Glutamatergic neuron (in vitro differentiated cells): ENCODE measurements at regions not wholly inside any gene's neighbourhood (a gene's known extent, or its start where the extent isn't known, plus 50 kb on each side); places are given as distances from the start of the nearest gene placed in this dataset.
"Not testable (repeated sequence)": the region's sequence is repeated elsewhere in the genome, so short reads cannot be mapped to it uniquely, and the experiment has no call there.

ENCODE experiments used
- DNase-seq: peaks from one replicate; pipeline ENCODE4 v3.0.0; 2022
- H3K27ac Mint-ChIP-seq: one replicate; pipeline ENCODE4 v1.8.0; 2020; ENCODE audit warnings: mild to moderate bottlenecking, mixed read lengths, inconsistent platforms; ENCODE audit not compliant: unreplicated experiment
- H3K27me3 Mint-ChIP-seq: one replicate; pipeline ENCODE4 v1.8.0; 2020; ENCODE audit warnings: mild to moderate bottlenecking, moderate library complexity, mixed read lengths, inconsistent platforms; ENCODE audit not compliant: unreplicated experiment
- H3K36me3 Mint-ChIP-seq: one replicate; pipeline ENCODE4 v1.8.0; 2020; ENCODE audit warnings: mild to moderate bottlenecking, mixed read lengths, inconsistent platforms; ENCODE audit not compliant: unreplicated experiment
- H3K4me1 Mint-ChIP-seq: one replicate; pipeline ENCODE4 v1.8.0; 2020; ENCODE audit warnings: mild to moderate bottlenecking, low read depth, mixed read lengths, inconsistent platforms; ENCODE audit not compliant: unreplicated experiment
- H3K4me3 Mint-ChIP-seq: one replicate; pipeline ENCODE4 v1.8.0; 2020; ENCODE audit warnings: mild to moderate bottlenecking, mixed read lengths, inconsistent platforms; ENCODE audit not compliant: unreplicated experiment
- H3K9me3 Mint-ChIP-seq: one replicate; pipeline ENCODE4 v1.8.0; 2020; ENCODE audit warnings: mild to moderate bottlenecking, moderate library complexity, mixed read lengths, inconsistent platforms; ENCODE audit not compliant: unreplicated experiment
- TF ChIP-seq, protein P1 (sequence below): fragments of 200-600 bp; sonication (generic); IDR thresholded peaks from one replicate; pipeline ENCODE4 v1.5.0; 2021; ENCODE audit not compliant: partially characterized antibody, unreplicated experiment

- Mint-ChIP-seq H3K27me3 (no peaks in the 10 kb centered on the region), H3K36me3 (no peaks in the 10 kb centered on the region), H3K4me1 (no peaks in the 10 kb centered on the region), H3K4me3 (no peak overlapping the region), H3K9me3 (no peaks in the 10 kb centered on the region), H3K27ac (no peak overlapping the region)
- no peak for DNase-seq
- TF ChIP-seq, protein P1, sequence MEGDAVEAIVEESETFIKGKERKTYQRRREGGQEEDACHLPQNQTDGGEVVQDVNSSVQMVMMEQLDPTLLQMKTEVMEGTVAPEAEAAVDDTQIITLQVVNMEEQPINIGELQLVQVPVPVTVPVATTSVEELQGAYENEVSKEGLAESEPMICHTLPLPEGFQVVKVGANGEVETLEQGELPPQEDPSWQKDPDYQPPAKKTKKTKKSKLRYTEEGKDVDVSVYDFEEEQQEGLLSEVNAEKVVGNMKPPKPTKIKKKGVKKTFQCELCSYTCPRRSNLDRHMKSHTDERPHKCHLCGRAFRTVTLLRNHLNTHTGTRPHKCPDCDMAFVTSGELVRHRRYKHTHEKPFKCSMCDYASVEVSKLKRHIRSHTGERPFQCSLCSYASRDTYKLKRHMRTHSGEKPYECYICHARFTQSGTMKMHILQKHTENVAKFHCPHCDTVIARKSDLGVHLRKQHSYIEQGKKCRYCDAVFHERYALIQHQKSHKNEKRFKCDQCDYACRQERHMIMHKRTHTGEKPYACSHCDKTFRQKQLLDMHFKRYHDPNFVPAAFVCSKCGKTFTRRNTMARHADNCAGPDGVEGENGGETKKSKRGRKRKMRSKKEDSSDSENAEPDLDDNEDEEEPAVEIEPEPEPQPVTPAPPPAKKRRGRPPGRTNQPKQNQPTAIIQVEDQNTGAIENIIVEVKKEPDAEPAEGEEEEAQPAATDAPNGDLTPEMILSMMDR, result no peak
These were observed 601.4 kb downstream of the GABRG2 start for GRCh38 chr5:162668926-162669325.

- Mint-ChIP-seq H3K4me3 (no peak overlapping the region), H3K27me3 (no peaks in the 10 kb centered on the region), H3K36me3 (no peaks in the 10 kb centered on the region), H3K27ac (no peak overlapping the region), H3K9me3 (no peaks in the 10 kb centered on the region), H3K4me1 (no peaks in the 10 kb centered on the region)
- TF ChIP-seq, protein P1, result no peak
- DNase-seq, result no peak
These were observed 604.5 kb downstream of the GABRG2 start for GRCh38 chr5:162672061-162672460.

DNA sequence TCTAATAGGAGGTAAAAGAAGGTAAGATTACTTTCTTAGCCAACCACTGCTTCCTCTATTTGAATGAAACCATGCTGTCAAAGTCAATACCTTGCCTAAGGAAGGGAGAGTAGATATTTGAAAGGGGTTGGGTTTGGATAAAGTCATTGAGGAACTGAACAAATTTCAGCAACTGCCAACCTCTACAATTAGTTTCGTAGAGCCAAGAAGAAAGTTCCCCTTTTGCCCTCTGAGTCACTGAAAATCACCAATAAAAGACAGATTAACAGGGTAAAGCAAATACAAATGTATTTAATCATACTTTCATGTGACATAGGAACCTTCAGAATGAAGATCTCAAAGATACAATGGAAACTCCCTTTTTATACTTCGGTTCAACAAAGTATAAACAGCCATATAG, 615.7 kb downstream of the GABRG2 start:
- Mint-ChIP-seq H3K36me3 (no peaks in the 10 kb centered on the region), H3K27ac (no peak overlapping the region), H3K4me1 (no peaks in the 10 kb centered on the region), H3K9me3 (no peaks in the 10 kb centered on the region), H3K4me3 (no peak overlapping the region), H3K27me3 (no peaks in the 10 kb centered on the region)
- no peak for DNase-seq
- TF ChIP-seq, protein P1, result no peak

DNA sequence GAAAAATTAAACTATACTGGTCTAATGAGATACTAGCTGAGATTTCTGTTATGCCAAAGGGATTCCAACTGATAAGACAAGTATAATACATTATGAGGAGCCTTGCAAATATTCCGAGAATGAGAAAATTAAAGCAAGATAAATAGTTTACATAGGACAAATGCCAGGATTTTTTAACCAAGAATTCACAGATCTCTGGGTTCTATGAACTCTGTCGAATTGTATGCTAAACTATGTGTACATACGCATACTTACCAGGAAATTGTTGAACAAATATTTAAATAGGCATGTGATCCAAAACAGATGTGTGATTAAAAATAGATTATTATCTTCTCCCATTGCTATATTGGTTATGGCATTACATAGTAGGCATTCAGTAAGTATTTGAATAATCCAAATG, 616.6 kb downstream of the GABRG2 start:
- H3K9me3 Mint-ChIP-seq, result no peaks in the 10 kb centered on the region
- TF ChIP-seq, protein P1, result no peak
- H3K36me3 Mint-ChIP-seq, result no peaks in the 10 kb centered on the region
- no peaks in the 10 kb centered on the region for H3K4me1 Mint-ChIP-seq
- H3K27me3 Mint-ChIP-seq, result no peaks in the 10 kb centered on the region
- no peak for DNase-seq
- H3K4me3 Mint-ChIP-seq, result no peak overlapping the region
- no peak overlapping the region for H3K27ac Mint-ChIP-seq

GRCh38 chr5:162685302-162685701, 617.7 kb downstream of the GABRG2 start:
- no peaks in the 10 kb centered on the region for H3K9me3 Mint-ChIP-seq
- no peak overlapping the region for H3K27ac Mint-ChIP-seq
- no peak for DNase-seq
- TF ChIP-seq, protein P1, result no peak
- no peaks in the 10 kb centered on the region for H3K27me3 Mint-ChIP-seq
- no peaks in the 10 kb centered on the region for H3K4me1 Mint-ChIP-seq
- no peak overlapping the region for H3K4me3 Mint-ChIP-seq
- no peaks in the 10 kb centered on the region for H3K36me3 Mint-ChIP-seq

- not testable (repeated sequence) for H3K9me3 Mint-ChIP-seq, DNase-seq, H3K27me3 Mint-ChIP-seq, H3K4me3 Mint-ChIP-seq, H3K4me1 Mint-ChIP-seq, H3K27ac Mint-ChIP-seq
- H3K36me3 Mint-ChIP-seq, result peaks cover 13% of the 10 kb centered on the region
These were observed 628.7 kb downstream of the GABRG2 start for GRCh38 chr5:162696272-162696671.
